SK-N-SH (cell line): ENCODE measurements at regions not wholly inside any gene's neighbourhood (a gene's known extent, or its start where the extent isn't known, plus 50 kb on each side); places are given as distances from the start of the nearest gene placed in this dataset.

Experiments
- CTCF ChIA-PET: fragments of 300-600, 350-600 bp; formaldehyde crosslinking; extraction: SDS; loops from one replicate; lab custom pipeline; 2021; lab: Yijun Ruan, JAX
- POLR2A ChIA-PET: fragments of 350-600 bp; sonication (Branson Sonifier 250); formaldehyde crosslinking; extraction: SDS; loops from one replicate; lab custom pipeline; 2020; ENCODE audit warnings: antibody characterized with exemption, inconsistent platforms; lab: Yijun Ruan, JAX
- DNase-seq: peaks from one replicate; pipeline ENCODE4 v3.0.0; 2012
- H2AFZ ChIP-seq: fragments of 200-600 bp; sonication (generic); 2 replicates; pipeline ENCODE4 v1.8.1; 2016; ENCODE audit warnings: antibody characterized with exemption, mild to moderate bottlenecking, low read depth
- H3F3A ChIP-seq: fragments of 200-600 bp; sonication (generic); replicated peaks from 2 replicates; pipeline ENCODE3; 2016; ENCODE audit warnings: antibody characterized with exemption, mild to moderate bottlenecking; ENCODE audit not compliant: insufficient read depth
- H3K27ac ChIP-seq, 2 experiments: fragments of 200-500 bp in 1 of 2; fragments of 200-600 bp in 1 of 2; sonication (Bioruptor generic) in 1 of 2; sonication (generic), shearing (Covaris generic) in 1 of 2; 2 replicates each; pipeline versions ENCODE4 v1.5.1 to v1.6.1; 2014 to 2016; ENCODE audit warnings: low read depth in 2 of 2, inconsistent platforms in 1 of 2, low read length in 1 of 2, mild to moderate bottlenecking in 1 of 2, mixed read lengths in 1 of 2
- H3K27me3 ChIP-seq: fragments of 200-600 bp; sonication (generic), shearing (Covaris generic); 2 replicates; pipeline ENCODE4 v1.6.1; 2016; ENCODE audit warnings: mixed run types; ENCODE audit not compliant: insufficient read depth
- H3K36me3 ChIP-seq, 2 experiments: fragments of 200-500 bp in 1 of 2; fragments of 200-600 bp in 1 of 2; sonication (Bioruptor generic) in 1 of 2; sonication (generic) in 1 of 2; replicated peaks in 1 of 2; 2 replicates each; pipeline versions ENCODE3 to v1.5.1; 2014 to 2016; ENCODE audit warnings: low read length in 1 of 2, mild to moderate bottlenecking in 1 of 2; ENCODE audit not compliant: insufficient read depth in 2 of 2, control insufficient read depth in 1 of 2
- H3K4me1 ChIP-seq, 2 experiments: fragments of 200-500 bp in 1 of 2; fragments of 200-600 bp in 1 of 2; sonication (Bioruptor generic) in 1 of 2; sonication (generic), shearing (Covaris generic) in 1 of 2; 2 replicates each; pipeline versions ENCODE4 v1.5.1 to v1.6.1; 2014 to 2016; ENCODE audit warnings: low read depth in 1 of 2, low read length in 1 of 2, mixed run types in 1 of 2; ENCODE audit not compliant: insufficient read depth in 2 of 2, control insufficient read depth in 1 of 2
- H3K4me2 ChIP-seq: fragments of 200-600 bp; sonication (generic), shearing (Covaris generic); 2 replicates; pipeline ENCODE4 v1.6.1; 2017; ENCODE audit warnings: mixed run types
- H3K4me3 ChIP-seq, 2 experiments: fragments of 200-500 bp in 1 of 2; fragments of 200-600 bp in 1 of 2; sonication (Bioruptor generic) in 1 of 2; sonication (generic), shearing (Covaris generic) in 1 of 2; 2 replicates each; pipeline versions ENCODE4 v1.5.1 to v1.8.1; 2014 to 2016; ENCODE audit warnings: low read depth in 2 of 2, inconsistent platforms in 1 of 2, low read length in 1 of 2, mild to moderate bottlenecking in 1 of 2, mixed read lengths in 1 of 2, moderate library complexity in 1 of 2
- H3K79me2 ChIP-seq: fragments of 200-600 bp; sonication (generic); 2 replicates; pipeline ENCODE4 v1.8.1; 2017; ENCODE audit warnings: mild to moderate bottlenecking; ENCODE audit not compliant: insufficient read depth
- H3K9ac ChIP-seq: fragments of 200-600 bp; sonication (generic); 2 replicates; pipeline ENCODE4 v1.6.1; 2017; ENCODE audit warnings: mixed run types
- H3K9me2 ChIP-seq: fragments of 200-600 bp; sonication (generic); 2 replicates; pipeline ENCODE4 v1.6.1; 2017; ENCODE audit warnings: mixed run types
- H3K9me3 ChIP-seq: fragments of 200-600 bp; sonication (generic); 2 replicates; pipeline ENCODE4 v1.6.1; 2017; ENCODE audit warnings: mixed run types, mild to moderate bottlenecking, moderate library complexity
- H4K20me1 ChIP-seq: fragments of 200-600 bp; sonication (generic); 2 replicates; pipeline ENCODE4 v1.6.1; 2017; ENCODE audit warnings: mild to moderate bottlenecking, mixed run types; ENCODE audit not compliant: insufficient read depth
- CHD2 ChIP-seq: fragments of 150-350 bp; IDR thresholded peaks from 2 replicates; pipeline ENCODE4 v1.6.1; 2018; ENCODE audit warnings: low read length; ENCODE audit not compliant: partially characterized antibody
- ELF1 ChIP-seq: IDR thresholded peaks from 2 replicates; pipeline ENCODE4 v1.4.0; 2012
- EP300 ChIP-seq, 2 experiments: IDR thresholded peaks; 2 replicates each; pipeline versions ENCODE4 v1.4.0 to v1.6.1; 2012; ENCODE audit warnings: borderline replicate concordance in 1 of 2, low read depth in 1 of 2, low read length in 1 of 2
- EZH2phosphoT487 ChIP-seq: fragments of 200-600 bp; sonication (generic); IDR thresholded peaks from 2 replicates; pipeline ENCODE4 v1.6.1; 2017; ENCODE audit warnings: low read depth, mixed run types, mild to moderate bottlenecking, antibody characterized with exemption, moderate library complexity, borderline replicate concordance
- FOSL2 ChIP-seq: IDR thresholded peaks from 2 replicates; pipeline ENCODE4 v1.4.0; 2012; ENCODE audit warnings: low read depth, mild to moderate bottlenecking, moderate library complexity, borderline replicate concordance
- FOXM1 ChIP-seq: IDR thresholded peaks from 2 replicates; pipeline ENCODE4 v1.4.0; 2012; ENCODE audit warnings: low read depth, mild to moderate bottlenecking
- GABPA ChIP-seq: IDR thresholded peaks from 2 replicates; pipeline ENCODE4 v1.4.0; 2012; ENCODE audit warnings: low read depth, mild to moderate bottlenecking
- GATA2 ChIP-seq: sonication (generic); formaldehyde crosslinking; IDR thresholded peaks from 2 replicates; pipeline ENCODE4 v1.5.0; 2020; ENCODE audit warnings: mild to moderate bottlenecking, missing genetic modification reagents
- RCOR1 ChIP-seq: fragments of 150-350 bp; IDR thresholded peaks from 2 replicates; pipeline ENCODE4 v1.6.1; 2017; ENCODE audit warnings: antibody characterized with exemption, low read length
- SMC3 ChIP-seq: IDR thresholded peaks from 2 replicates; pipeline ENCODE4 v1.6.1; 2012; ENCODE audit warnings: low read depth, low read length, improper control_type of control experiment
- YY1 ChIP-seq: IDR thresholded peaks from 2 replicates; pipeline ENCODE4 v1.4.0; 2012; ENCODE audit warnings: low read depth, mild to moderate bottlenecking
- WGBS: methylation state at CpG from one replicate; pipeline ENCODE4 v1.1.6; 2017; ENCODE audit warnings: low lambda C conversion rate; 5-methylcytosine and 5-hydroxymethylcytosine counted together
- TF ChIP-seq, protein P1 (sequence below): IDR thresholded peaks from 2 replicates; pipeline ENCODE4; 2012
- TF ChIP-seq, protein P2 (sequence below): fragments of 150-350 bp; IDR thresholded peaks from 2 replicates; pipeline ENCODE4 v1.6.1; 2016; ENCODE audit warnings: mild to moderate bottlenecking, low read depth, low read length
- TF ChIP-seq, protein P3 (sequence below): fragments of 200-600 bp; sonication (generic); IDR thresholded peaks from 2 replicates; pipeline ENCODE4 v1.6.1; 2017; ENCODE audit warnings: antibody characterized with exemption, mild to moderate bottlenecking, moderate library complexity
- TF ChIP-seq, protein P4 (sequence below): IDR thresholded peaks from 2 replicates; pipeline ENCODE4 v1.6.1; 2012; ENCODE audit warnings: mild to moderate bottlenecking, low read depth, low read length, moderate library complexity
- TF ChIP-seq, protein P5 (sequence below): fragments of 150-350 bp; IDR thresholded peaks from 2 replicates; pipeline ENCODE4 v1.6.1; 2017; ENCODE audit warnings: antibody characterized with exemption, low read length, low read depth, borderline replicate concordance

DNA sequence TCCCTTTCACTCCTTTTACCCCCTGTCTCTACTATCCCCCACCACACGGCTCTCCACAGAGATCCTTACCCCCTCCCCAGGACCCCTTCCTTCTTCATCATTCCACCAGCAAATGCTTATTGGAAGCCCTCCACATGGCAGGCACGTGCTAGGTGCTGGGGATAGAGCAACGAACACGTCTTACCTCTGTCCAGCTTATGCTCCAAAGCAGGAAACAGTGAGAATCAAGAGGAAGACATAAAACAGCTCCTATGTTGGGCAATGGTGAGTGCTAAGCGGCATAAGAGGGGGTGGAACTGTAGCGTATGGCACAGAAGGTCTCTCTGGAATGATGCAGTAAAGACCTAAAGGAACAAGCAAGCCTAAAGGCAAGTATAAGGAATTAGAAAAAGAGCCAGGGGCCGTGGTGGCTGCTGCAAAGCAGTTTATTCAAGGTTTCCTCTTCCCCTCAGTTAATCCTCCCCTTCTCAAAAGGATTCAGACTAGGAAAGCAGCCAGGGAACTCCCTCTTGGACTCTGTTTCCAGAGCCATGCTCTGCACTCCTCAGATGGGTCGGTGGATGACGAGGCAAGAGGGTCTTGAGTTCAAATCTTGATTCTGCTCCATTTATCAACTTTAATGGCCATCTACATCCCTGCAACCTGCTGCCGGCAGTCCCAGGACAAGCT lies 289.4 kb downstream of the FOXO1 start:
- WGBS: 49% methylated on average over 10 of the region's 10 CpGs
- Histone ChIP-seq H2AFZ (no peak overlapping the region), H3K4me2 (no peak overlapping the region)

More for the DNA sequence above, 289.4 kb downstream of the FOXO1 start:
- DNase-seq: no peak
- POLR2A ChIA-PET: interaction anchor here (0.6 kb wide), 1 partner anchor 49 kb away, joined by 3 read pairs; no protein-coding TSS in a partner anchor
- Histone ChIP-seq H3K9ac (no peak overlapping the region), H3K79me2 (no peaks in the 10 kb centered on the region), H3F3A (no peaks in the 10 kb centered on the region), H3K27me3 (no peaks in the 10 kb centered on the region), H3K27ac (no peak overlapping the region), H3K9me2 (no peaks in the 10 kb centered on the region), H3K9me3 (no peaks in the 10 kb centered on the region), H3K4me3 (no peak overlapping the region), H4K20me1 (no peaks in the 10 kb centered on the region), H3K36me3 (no peaks in the 10 kb centered on the region), H3K4me1 (peaks cover 0 to 19% of the 10 kb centered on the region in 2 experiments; a peak in 1 of 4 replicates)
- CTCF ChIA-PET: no interaction called here
- TF ChIP-seq ELF1: no peak
- TF ChIP-seq, protein P1, sequence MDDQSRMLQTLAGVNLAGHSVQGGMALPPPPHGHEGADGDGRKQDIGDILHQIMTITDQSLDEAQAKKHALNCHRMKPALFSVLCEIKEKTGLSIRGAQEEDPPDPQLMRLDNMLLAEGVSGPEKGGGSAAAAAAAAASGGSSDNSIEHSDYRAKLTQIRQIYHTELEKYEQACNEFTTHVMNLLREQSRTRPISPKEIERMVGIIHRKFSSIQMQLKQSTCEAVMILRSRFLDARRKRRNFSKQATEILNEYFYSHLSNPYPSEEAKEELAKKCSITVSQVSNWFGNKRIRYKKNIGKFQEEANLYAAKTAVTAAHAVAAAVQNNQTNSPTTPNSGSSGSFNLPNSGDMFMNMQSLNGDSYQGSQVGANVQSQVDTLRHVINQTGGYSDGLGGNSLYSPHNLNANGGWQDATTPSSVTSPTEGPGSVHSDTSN: no peak
- no peak for TF ChIP-seq FOXM1
- no peak for TF ChIP-seq GATA2 (CRISPR knock-in tag)
- TF ChIP-seq, protein P2, sequence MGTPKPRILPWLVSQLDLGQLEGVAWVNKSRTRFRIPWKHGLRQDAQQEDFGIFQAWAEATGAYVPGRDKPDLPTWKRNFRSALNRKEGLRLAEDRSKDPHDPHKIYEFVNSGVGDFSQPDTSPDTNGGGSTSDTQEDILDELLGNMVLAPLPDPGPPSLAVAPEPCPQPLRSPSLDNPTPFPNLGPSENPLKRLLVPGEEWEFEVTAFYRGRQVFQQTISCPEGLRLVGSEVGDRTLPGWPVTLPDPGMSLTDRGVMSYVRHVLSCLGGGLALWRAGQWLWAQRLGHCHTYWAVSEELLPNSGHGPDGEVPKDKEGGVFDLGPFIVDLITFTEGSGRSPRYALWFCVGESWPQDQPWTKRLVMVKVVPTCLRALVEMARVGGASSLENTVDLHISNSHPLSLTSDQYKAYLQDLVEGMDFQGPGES: no peak
- TF ChIP-seq, protein P3, sequence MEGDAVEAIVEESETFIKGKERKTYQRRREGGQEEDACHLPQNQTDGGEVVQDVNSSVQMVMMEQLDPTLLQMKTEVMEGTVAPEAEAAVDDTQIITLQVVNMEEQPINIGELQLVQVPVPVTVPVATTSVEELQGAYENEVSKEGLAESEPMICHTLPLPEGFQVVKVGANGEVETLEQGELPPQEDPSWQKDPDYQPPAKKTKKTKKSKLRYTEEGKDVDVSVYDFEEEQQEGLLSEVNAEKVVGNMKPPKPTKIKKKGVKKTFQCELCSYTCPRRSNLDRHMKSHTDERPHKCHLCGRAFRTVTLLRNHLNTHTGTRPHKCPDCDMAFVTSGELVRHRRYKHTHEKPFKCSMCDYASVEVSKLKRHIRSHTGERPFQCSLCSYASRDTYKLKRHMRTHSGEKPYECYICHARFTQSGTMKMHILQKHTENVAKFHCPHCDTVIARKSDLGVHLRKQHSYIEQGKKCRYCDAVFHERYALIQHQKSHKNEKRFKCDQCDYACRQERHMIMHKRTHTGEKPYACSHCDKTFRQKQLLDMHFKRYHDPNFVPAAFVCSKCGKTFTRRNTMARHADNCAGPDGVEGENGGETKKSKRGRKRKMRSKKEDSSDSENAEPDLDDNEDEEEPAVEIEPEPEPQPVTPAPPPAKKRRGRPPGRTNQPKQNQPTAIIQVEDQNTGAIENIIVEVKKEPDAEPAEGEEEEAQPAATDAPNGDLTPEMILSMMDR: no peak
- no peak for TF ChIP-seq EP300 (IDR thresholded peaks at IDR 0.05; ENCODE audit: borderline replicate concordance in 1 of 2, low read depth in 1 of 2, low read length in 1 of 2)
- no peak for TF ChIP-seq CHD2
- TF ChIP-seq, protein P4, sequence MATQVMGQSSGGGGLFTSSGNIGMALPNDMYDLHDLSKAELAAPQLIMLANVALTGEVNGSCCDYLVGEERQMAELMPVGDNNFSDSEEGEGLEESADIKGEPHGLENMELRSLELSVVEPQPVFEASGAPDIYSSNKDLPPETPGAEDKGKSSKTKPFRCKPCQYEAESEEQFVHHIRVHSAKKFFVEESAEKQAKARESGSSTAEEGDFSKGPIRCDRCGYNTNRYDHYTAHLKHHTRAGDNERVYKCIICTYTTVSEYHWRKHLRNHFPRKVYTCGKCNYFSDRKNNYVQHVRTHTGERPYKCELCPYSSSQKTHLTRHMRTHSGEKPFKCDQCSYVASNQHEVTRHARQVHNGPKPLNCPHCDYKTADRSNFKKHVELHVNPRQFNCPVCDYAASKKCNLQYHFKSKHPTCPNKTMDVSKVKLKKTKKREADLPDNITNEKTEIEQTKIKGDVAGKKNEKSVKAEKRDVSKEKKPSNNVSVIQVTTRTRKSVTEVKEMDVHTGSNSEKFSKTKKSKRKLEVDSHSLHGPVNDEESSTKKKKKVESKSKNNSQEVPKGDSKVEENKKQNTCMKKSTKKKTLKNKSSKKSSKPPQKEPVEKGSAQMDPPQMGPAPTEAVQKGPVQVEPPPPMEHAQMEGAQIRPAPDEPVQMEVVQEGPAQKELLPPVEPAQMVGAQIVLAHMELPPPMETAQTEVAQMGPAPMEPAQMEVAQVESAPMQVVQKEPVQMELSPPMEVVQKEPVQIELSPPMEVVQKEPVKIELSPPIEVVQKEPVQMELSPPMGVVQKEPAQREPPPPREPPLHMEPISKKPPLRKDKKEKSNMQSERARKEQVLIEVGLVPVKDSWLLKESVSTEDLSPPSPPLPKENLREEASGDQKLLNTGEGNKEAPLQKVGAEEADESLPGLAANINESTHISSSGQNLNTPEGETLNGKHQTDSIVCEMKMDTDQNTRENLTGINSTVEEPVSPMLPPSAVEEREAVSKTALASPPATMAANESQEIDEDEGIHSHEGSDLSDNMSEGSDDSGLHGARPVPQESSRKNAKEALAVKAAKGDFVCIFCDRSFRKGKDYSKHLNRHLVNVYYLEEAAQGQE: no peak
- no peak for TF ChIP-seq GABPA
- no peak for TF ChIP-seq RCOR1
- no peak for TF ChIP-seq YY1
- TF ChIP-seq, protein P5, sequence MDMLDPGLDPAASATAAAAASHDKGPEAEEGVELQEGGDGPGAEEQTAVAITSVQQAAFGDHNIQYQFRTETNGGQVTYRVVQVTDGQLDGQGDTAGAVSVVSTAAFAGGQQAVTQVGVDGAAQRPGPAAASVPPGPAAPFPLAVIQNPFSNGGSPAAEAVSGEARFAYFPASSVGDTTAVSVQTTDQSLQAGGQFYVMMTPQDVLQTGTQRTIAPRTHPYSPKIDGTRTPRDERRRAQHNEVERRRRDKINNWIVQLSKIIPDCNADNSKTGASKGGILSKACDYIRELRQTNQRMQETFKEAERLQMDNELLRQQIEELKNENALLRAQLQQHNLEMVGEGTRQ: no peak
- no peak for TF ChIP-seq EZH2phosphoT487
- TF ChIP-seq SMC3: no peak
- TF ChIP-seq FOSL2: no peak
